Occipital lobe (tissue), 1 donor: ENCODE measurements at regions not wholly inside any gene's neighbourhood (a gene's known extent, or its start where the extent isn't known, plus 50 kb on each side); places are given as distances from the start of the nearest gene placed in this dataset.
"Not testable (repeated sequence)": the region's sequence is repeated elsewhere in the genome, so short reads cannot be mapped to it uniquely, and the experiment has no call there.

Source experiments
- DNase-seq: peaks from one replicate; lab custom pipeline; 2025; lab: John Stamatoyannopoulos, UW

DNA sequence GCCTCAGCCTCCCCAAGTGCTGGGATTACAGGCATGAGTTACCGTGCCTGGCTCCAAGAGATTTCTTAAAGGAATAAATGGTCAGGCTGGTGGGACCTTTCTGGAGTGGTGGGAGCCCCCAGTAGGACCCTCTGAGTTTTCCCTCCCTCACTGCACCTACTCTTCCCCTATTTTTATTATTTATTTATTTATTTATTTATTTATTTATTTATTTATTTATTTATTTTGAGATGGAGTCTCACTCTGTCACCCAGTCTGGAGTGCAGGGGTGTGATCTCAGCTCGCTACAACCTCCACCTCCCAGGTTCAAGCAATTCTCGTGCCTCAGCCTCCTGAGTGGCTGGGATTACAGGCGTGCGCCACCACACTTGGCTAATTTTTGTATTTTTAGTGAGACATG lies 678.2 kb downstream of the TYW1 start:
- DNase-seq: not testable (repeated sequence)

DNA sequence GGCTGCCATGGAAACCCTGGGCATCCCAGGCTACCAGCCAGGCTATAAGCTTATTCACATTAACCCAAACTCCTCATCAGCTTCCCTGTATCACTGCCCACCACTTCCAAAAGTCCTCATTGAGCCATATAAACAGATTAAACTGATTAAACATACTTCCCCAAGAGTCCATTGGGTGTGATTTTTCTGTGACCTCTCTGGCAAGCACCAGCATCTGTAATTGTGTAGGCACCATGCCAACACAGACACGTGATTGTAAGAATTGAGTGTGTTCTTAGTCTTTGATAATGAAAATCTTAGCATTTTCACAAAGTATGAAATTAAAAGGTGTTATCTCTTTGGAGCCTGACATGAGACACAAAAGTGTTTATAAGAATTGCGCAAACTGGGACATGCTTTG lies 679.3 kb downstream of the TYW1 start:
- DNase-seq: no peak

DNA sequence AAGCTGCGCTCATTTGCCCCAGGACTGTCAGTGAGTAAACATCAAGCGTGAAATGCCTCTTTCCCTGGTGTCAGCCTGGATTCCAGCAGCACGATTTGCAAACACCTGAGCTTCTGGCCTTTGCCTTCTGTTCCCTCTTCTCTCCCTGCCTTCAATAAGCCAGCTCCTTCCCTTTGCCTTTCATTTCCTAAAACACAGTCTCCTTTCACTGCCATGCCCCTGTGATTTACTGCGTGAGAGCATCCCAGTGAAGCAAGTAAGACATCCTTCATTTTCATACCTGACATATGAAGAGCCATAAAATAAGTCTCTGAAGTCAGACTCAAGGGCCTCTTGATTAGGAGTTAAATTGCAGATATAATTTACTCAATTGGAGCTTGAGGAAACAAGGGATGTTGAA lies 681.8 kb downstream of the TYW1 start:
- no peak for DNase-seq

DNA sequence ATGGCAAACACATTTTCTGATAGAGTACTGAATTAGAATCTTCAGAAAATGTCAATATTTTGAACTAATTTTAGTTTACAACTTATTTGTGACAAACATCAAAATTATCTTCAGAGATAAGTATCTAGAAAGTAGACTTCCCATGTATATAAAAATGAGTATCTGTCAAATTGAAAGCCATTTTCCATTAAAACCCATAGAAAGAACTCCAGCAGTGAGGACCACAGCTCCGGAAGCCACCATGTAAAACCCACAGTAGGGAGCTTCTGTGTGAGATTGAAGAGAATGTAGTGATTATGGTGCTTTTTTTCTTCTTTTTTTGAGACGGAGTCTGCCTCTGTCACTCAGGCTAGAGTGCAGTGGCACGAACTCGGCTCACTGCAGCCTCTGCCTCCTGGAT lies 687.0 kb downstream of the TYW1 start:
- DNase-seq: no peak

DNA sequence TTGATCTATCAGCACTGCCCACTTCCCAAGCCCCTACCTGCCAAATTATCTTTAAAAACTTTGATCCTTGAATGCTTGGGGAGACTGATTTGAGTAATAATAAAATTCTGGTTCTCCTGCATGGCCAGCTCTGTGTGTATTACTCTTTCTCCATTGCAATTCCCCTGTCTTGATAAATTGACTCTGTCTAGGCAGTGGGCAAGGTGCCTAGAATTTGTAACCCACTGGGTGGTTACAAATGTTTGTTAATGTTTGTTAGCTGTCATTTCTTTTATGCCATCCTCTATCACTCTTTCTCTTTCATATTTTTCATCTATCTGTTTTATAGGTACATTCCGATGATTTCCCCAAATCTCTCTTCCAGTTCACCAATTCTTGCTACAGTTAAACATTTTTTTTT lies 694.1 kb downstream of the TYW1 start:
- DNase-seq: no peak

DNA sequence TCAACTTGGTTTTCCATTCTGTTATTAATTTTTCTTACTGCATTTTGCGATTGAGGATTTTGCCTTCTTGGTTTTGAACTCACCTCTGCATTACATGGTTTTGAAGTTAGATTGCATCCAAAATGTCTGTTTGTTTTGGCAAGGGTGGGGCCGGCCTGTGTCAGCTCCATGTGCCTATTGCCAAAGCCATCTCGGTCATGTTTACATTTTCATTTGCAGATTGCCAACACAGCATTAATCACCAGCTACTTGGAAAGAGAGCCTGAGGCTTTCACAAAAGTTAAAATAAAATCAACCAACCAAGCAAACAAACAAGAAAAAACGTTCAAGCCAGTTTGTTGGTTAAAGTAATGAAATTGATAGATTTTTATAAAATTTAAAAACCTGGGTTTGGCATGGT lies 695.8 kb downstream of the TYW1 start:
- DNase-seq: no peak

DNA sequence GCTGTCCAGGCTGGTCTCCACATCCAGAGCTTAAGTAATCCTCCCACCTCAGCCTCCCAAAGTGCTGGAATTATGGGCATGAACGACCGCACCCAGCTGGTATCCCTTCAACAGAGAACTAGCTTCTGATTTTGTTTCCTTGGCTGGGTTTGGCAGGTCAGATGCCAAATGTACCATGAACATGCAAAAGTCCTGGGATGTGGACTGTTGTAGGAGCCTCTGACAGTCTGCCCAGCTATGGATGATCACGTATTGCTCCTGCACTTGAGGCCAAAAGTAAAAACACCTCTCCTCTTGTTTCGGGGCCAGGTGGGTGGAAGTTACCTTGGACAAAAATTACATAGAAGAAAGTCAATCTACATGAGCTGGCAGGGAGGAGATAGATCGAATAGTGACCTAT lies 699.5 kb downstream of the TYW1 start:
- no peak for DNase-seq

DNA sequence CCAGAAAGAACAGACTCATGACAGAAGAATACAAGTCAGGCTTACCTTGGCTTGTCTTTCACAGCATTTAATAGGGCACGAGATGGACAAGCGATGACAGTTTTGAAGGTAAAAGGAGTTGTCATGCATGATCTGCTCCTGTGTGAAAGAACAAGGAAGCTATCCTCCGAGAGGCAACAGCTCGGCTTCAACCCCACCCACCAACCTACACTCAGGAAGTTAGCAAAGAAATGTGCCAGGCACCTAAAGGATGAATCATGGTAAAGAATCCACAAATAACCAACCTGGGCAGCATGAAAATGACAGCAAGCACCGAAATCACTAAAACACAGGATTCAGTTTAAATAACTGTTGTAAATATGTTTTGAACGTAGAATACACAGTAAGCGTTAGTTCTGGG lies 700.2 kb downstream of the TYW1 start:
- no peak for DNase-seq

DNA sequence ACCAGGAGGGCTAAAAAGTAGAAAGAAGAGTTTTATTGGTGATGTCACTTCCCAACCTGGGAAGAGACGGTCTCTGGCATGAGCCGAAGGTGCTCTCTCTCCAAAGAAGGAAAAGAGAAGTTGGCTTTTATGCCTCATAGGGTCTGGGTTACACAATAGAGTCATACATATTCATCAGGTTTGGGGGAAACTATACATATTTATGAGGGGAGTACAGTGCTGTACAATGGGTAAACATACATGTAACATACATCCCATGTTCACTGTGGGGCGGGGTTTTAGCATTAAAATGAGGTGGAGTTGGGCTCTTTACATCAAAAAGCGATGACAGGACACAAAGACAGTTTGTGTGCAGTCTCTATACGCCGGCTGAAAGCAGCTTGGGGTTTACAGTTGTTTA lies 701.7 kb downstream of the TYW1 start:
- DNase-seq: no peak

DNA sequence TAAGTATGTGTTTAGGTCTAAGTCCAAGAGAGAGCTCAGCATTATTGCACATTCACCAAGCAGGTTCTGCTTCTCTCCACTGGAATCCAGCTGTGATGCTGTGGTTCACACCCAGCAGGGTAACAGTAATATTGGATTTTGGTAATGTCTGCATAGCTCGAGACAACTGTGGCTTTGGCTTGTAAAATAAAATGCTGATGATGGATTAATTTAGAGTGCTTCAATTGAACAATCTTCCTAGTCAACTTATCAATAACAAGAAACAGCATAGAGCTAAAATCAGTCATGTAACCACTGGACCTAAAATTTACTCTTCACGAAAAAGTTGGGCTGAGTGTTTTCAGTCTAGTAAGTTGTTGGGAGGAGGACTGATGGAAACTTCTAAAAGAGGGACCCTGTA lies 709.2 kb downstream of the TYW1 start:
- no peak for DNase-seq

DNA sequence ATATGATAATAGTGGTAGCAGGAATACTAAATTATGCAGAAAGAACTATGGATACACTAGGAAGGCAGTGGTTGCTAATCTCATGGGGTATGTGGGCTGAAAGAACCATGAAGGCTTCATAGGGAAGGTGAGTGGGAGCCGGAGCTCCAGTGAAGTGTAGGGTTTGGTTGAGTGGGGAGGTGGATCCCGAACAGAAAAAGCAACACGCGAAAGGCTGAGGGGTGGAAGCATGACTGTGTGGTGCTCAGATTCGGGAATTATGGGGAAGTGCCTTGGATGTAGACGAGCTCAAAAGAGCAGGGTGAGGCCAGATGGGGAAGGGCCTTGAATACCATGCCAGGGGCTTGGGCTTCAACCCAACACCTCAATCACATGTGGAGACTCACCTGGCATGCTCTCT lies 715.1 kb downstream of the TYW1 start:
- no peak for DNase-seq

DNA sequence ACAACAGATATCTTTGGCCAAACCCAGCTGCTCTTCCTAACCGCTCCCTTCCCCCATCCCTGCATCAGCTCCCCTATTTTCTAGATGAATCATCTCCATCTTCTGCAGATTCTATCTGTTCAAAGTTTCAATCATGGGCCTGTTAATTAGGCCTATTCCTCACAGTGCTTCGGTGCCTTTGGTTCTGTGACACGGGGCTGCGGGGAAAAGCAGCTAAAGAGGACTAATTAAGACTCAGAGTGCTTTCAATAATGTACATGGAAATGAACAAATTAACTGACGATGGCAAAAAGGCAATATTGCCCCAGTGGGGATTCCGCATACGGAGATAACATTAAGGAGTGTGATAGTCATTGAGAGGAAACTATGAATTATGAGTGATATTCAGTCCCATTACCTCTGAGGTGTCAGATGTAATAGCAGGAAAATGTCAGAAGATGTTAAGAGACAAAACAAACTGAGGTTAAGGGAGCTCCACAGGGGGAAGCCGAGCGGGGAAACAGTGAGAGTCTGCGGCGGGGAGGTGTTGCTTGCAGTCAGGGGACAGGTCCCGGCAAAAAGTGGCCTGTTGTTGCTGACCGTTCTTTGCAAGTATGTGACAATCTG lies 716.9 kb downstream of the TYW1 start:
- no peak for DNase-seq

DNA sequence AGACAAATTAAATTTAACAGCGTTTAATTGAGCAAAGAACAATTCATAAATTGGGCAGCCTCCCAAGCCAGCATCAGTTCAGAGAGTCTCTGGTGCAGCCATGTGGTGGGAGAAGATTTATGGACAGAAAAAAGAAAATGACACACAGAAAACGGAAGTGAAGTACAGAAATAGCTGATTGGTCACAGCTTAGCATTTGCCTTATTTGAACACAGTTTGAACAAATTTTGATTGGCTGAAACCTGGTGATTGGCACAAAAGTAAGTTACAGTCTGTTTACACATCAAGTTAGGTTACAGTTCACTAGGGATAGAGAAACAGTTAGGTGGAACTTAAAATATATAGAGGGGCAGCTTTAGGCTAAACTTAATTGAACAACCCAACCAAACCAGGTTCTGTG lies 720.1 kb downstream of the TYW1 start:
- no peak for DNase-seq

DNA sequence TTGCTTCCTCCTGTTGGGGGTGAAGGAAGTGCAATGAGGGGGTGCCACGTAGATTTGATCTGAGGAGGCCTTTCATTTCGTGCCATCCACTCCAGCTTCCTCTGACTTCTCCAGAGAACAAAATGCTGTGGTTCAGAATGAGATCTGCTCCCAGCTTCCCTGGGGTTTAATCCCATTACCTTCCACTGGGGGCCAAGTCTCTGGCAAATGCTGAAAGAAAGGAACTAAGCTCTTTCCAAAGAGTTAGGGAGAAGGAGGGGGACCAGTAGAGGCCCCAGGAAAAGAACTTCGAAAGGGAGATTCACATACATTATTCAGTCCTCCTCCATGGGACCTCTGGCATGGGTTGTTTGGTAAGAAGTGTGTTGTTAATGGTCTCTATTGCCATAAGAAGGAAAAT lies 727.0 kb downstream of the TYW1 start:
- DNase-seq: no peak

DNA sequence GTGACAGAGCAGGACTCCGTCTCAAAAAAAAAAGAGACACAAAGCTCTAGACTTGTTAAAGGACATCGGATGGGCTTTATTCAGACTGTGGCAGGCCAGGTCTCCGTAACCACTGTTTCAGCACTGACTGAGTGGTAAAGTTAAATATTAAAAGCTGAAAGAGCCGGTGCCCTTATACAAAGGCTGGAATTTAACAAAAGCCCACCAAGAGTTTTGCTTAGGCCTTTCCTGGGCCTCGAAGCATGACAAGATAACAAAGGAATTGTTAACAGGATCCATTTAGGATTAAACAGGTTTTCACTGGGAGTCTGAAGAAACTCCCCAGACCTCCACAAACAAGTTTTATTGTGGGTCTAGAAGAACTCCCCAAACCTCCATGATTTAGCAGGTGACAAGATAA lies 727.8 kb downstream of the TYW1 start:
- DNase-seq: no peak

DNA sequence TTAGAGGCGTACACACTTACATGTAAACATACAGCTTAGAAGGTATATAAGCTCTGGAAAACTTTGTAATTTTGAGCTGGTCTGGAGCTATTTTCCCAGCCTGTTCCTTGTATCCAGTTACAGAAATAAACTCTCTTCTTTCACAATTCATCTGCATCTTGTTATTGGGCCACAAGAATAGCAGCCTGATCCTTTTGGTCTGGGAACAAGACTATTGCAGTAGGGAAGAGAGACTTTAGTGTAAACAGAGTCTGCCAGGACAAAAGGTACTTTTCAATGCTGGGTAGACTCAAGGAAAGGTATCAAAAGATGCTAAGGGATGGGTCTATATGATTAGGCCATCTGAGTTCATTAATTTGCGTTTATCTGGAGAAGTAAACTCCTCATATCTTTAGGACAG lies 728.3 kb downstream of the TYW1 start:
- DNase-seq: no peak

DNA sequence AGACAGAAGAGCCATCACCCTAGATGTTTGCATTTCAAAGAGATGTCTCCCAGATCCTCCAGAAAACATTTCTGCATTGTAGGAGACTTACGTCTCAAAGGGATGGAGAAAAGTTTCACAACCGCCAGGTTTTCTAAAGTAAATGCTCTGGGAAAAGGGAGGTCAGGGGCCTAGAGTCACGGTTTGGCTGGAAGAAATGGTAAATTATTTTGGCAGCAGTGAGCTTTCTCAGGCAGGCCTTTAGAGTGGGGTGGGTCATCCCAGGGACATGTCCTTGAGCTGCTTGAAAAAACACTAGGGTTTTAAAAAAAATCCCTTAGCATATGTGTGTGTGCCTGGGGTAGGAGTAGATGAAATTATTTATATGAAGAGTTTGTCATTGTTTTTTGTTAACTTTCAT lies 728.8 kb downstream of the TYW1 start:
- DNase-seq: no peak

DNA sequence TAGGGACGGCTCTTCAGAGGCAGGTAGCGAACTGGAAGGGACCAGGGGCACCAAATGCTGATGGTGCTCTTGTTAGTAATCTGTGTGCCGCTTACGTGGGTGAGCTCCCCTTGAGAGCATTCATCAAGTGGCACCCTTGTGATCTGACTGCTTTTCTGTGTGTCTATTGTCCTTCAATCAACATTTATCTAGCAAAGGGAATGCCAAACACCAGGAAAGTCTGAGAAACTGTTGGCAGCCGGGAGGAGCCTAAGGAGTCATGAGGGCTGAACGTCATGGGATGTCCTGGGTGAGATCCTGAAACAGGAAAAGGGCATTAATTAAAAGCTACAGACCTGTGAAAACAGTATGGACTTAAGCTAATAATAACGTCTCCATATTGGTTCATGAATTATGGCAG lies 733.1 kb downstream of the TYW1 start:
- no peak for DNase-seq

DNA sequence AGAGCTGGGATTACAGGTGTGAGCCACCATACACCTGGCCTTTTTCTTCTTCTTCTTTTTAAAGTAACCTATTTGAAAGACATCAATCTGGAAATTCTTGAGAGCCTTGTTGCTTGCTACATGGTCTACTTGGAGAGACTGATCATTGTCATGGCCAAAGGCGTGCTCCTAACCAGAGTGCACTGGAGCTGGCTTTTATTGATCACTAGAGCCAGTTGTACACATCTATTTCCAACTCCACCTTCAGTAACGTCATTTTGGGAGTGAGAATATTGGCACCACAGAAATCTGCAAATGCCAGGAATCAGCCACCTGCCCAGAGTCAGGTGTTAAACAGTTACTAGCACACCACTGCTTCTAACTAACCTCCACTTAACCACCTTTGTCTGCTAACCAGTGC lies 735.1 kb downstream of the TYW1 start:
- DNase-seq: no peak

DNA sequence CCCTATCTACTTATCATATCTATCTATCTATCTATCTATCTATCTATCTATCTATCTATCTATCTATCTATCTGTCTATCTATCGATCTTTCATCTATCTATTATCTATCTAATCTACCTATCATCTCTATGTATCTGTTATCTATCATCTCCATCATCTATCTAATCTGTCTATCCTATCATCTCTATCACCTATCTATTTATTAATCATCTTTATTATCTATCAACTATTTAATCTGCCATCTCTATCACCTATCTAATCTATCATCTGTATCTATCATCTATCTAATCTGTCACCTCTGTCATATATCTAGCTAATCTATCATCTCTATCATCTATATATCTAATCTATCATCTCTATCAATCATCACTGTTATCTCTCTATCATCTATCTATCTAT lies 736.3 kb downstream of the TYW1 start:
- DNase-seq: no peak

DNA sequence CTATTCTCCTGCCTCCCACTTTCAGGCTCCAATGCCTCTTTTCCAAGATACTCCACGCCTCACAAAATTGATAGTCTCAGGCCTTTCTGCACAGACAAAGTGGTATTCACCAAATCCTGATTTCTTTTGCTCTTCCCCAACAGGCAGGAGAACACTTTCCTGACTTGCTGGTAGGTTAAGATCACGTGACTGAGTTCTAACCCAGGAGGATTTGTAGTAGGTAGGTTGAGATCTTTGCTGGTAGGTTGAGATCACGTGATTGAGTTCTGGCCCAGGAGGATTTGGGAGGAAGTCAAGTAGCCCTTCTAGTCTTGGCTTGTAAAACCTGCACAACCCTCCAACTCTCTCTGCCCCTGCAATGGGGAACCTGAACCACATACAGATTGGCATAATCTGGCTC lies 741.5 kb downstream of the TYW1 start:
- no peak for DNase-seq

DNA sequence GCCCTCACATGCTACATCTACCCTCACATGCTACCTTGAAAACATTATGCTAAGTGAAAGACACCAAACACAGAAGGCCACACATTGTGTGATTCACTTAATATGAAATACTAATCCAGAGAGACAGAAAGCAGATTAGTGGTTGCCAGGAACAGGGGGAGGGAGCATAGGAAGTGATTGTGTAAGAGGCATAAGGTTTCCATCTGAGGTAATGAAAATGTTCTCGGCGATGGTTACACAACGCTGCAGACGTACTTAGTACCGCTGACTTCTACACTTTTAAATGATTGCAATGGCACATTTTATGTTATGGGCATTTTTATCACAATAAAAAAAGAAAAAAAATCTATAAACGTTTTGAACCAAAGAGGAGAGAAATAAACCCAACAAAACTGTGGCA lies 742.3 kb downstream of the TYW1 start:
- DNase-seq: no peak

DNA sequence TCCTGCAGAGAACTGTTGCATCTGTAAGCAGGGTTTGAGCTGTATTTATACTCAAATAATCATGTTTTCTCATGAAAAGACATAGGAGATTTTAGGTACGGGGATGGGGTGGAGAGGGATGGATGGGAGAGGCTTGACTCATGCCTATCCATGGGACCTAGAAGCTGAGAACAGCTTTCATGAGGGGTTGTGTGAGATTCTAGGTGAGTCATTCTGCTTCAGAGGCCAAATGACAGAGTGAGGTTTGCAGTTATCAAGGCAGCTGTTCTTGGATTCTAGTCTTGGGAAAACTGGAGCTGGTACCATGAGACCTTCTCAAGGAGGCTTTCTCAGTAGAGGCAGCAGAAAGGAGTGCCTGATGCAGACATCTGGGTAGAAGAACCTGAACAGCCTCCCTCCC lies 746.9 kb downstream of the TYW1 start:
- DNase-seq: no peak

DNA sequence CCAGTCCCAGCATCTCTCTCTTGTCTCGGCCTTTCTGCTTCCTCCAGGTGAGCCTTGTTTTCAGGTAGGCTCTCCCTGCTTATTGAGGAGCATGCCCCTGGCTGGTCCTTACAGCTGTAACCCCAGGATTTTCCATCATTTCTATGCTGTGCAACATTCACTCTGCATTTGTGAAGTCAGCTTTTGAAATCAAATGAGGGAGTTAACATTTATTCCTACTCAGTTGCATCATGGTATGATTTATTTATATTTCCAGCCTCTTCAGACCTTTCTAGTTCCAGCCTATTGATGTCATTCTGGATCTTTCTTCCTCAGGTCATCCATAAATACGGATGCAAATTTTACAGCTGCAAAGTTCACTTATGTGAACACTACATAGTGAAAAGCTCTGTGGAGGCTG lies 755.6 kb downstream of the TYW1 start:
- no peak for DNase-seq

DNA sequence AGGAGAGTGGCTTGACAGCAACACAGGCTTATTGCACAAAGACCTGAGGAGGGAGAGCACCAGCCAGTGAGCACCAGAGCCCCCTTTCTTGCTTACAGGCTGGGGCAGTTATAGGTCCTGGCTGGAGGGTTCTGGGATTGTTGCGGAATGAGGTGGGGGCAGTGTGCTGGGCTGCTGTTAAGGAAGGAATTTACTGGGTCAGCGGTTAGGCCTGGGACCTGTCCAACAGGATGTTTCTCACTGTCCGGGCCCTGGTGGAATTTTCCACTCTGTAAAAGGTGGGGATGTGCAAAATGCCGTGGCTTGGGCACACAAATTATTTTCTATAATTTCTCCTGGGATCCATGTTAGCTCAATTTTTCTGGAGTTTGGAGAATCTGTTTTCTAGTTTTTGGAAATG lies 757.3 kb downstream of the TYW1 start:
- DNase-seq: no peak
